ENCODE measurements at regions not wholly inside any gene's neighbourhood (a gene's known extent, or its start where the extent isn't known, plus 50 kb on each side); places are given as distances from the start of the nearest gene placed in this dataset.
"Not testable (repeated sequence)": the region's sequence is repeated elsewhere in the genome, so short reads cannot be mapped to it uniquely, and the experiment has no call there.

DNA sequence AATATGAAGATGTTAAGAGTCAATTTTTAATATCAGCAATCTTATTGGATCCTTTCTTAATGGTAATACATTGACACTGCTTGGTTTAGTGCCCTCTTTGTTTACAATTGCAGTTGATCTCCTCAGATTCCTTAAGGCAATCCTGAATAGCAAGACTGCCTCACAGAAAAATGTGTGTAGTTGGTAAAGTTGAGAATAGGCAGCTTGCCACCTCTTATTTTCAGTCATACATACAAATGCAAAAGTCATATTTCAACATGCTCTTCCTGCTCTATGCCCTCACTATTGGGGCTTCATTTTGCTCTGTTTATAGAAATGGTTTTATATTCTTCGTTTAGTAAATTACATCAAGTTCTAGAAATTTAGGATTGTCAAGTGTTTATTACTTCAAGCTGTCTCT, 661.1 kb upstream of the ANKRD30A start:
- intact Hi-C loops (cut with DNase I; ENCODE audit: low total_unique reads) = no loop called here
- 36 to 56% methylated on average over 1 of the region's 1 CpG for WGBS, 2 donors
- DNase-seq (ENCODE audit: low spot score in 2 of 2) = no peak
- TF ChIP-seq, protein P1, sequence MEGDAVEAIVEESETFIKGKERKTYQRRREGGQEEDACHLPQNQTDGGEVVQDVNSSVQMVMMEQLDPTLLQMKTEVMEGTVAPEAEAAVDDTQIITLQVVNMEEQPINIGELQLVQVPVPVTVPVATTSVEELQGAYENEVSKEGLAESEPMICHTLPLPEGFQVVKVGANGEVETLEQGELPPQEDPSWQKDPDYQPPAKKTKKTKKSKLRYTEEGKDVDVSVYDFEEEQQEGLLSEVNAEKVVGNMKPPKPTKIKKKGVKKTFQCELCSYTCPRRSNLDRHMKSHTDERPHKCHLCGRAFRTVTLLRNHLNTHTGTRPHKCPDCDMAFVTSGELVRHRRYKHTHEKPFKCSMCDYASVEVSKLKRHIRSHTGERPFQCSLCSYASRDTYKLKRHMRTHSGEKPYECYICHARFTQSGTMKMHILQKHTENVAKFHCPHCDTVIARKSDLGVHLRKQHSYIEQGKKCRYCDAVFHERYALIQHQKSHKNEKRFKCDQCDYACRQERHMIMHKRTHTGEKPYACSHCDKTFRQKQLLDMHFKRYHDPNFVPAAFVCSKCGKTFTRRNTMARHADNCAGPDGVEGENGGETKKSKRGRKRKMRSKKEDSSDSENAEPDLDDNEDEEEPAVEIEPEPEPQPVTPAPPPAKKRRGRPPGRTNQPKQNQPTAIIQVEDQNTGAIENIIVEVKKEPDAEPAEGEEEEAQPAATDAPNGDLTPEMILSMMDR (IDR thresholded peaks at IDR 0.05) = no peak
- no peak for TF ChIP-seq POLR2A (IDR thresholded peaks at IDR 0.05)
- no peak overlapping the region for H3K4me3 ChIP-seq (ENCODE audit: low read depth, poor library complexity, severe bottlenecking)

DNA sequence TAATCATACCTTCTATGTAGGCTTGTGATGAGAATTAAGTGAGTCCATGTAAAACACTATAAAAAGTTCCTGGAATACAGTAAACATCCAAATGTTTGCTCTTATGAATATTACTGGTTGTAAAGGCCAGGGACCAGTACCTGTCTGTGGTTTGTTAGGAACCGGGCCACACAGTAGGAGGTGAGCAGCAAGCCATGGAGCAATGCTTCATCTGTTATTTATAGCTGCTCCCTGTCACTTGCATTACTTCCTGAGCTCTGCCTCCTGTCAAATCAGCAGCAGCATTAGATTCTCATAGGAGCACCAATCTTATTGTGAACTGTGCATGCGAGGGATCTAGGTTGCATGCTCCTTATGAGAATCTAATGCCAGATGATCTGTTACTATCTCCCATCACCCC, 662.0 kb upstream of the ANKRD30A start:
- intact Hi-C loops (cut with DNase I; ENCODE audit: low total_unique reads) = no loop called here
- TF ChIP-seq POLR2A (IDR thresholded peaks at IDR 0.05) = no peak
- TF ChIP-seq, protein P1 (IDR thresholded peaks at IDR 0.05) = no peak
- no peak for DNase-seq (ENCODE audit: low spot score in 2 of 2)
- WGBS, 2 donors = 61 to 64% methylated on average over 2 of the region's 2 CpGs
- H3K4me3 ChIP-seq (ENCODE audit: low read depth, poor library complexity, severe bottlenecking) = no peak overlapping the region

DNA sequence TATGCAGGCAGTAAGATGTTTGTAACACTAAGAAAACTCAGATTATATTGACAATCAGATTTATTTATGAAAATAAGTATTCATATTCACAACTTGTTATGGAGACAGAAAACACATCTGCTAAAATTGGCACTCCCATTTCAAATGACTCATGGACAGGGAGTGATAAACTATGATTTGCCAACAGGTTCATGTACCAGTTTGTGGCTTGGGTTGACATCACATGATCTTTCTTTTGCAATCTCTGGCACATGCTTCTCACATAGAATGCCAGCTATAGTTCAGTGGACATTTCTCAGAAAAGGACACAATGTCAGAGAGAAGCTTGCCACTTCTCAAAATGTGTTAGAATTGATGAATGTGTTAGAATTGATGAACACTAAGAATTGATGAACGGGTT, 663.2 kb upstream of the ANKRD30A start:
- TF ChIP-seq, protein P1 (IDR thresholded peaks at IDR 0.05) = no peak
- no peak for TF ChIP-seq POLR2A (IDR thresholded peaks at IDR 0.05)
- 75 to 76% methylated on average over 1 of the region's 1 CpG for WGBS, 2 donors
- intact Hi-C loops (cut with DNase I; ENCODE audit: low total_unique reads) = no loop called here
- no peak overlapping the region for H3K4me3 ChIP-seq (ENCODE audit: low read depth, poor library complexity, severe bottlenecking)
- peak in 1 of 2 donors; percentile 63 for DNase-seq (ENCODE audit: low spot score in 2 of 2)

DNA sequence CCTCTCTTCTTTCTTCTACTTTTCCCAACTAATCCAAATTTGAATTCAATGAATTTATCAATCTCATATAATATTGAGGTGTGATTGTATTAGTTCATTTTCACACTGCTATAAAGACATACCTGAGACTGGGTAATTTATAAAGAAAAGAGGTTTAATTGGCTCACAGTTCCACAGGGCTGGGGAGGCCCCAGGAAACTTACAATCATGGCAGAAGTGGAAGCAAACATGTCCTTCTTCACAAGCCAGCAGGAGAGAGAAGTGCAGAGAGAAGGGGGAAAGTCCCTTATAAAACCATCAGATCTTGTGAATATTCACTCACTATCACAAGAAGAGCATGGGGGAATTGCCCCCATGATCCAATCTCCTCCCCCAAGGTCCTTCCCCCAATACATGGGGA, 667.0 kb upstream of the ANKRD30A start:
- intact Hi-C loops (cut with DNase I; ENCODE audit: low total_unique reads); H3K4me3 ChIP-seq (ENCODE audit: low read depth, poor library complexity, severe bottlenecking); DNase-seq (ENCODE audit: low spot score in 2 of 2): not testable (repeated sequence)

DNA sequence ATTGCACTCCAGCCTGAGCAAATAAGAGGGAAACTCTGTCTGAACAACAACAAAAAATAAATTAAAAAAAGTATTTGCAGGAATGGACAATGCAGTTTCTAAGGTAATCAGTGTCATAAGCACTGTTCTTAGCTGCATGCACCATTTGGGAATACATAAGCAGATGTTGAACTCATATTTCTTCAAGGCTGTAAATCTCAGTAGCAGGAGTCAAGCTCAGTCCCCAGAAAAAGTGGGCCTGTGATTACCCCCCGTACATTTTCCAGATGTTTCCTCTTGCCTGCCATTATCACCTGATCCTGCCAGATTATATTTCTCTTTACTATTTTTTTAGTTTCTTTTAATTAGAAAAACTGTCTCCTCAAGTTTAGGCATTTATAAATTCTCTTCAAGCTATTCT, 667.6 kb upstream of the ANKRD30A start:
- TF ChIP-seq, protein P1 (IDR thresholded peaks at IDR 0.05) = no peak
- intact Hi-C loops (cut with DNase I; ENCODE audit: low total_unique reads) = no loop called here
- 41 to 50% methylated on average over 1 of the region's 1 CpG for WGBS, 2 donors
- no peak for DNase-seq (ENCODE audit: low spot score in 2 of 2)
- H3K4me3 ChIP-seq (ENCODE audit: low read depth, poor library complexity, severe bottlenecking) = no peak overlapping the region

DNA sequence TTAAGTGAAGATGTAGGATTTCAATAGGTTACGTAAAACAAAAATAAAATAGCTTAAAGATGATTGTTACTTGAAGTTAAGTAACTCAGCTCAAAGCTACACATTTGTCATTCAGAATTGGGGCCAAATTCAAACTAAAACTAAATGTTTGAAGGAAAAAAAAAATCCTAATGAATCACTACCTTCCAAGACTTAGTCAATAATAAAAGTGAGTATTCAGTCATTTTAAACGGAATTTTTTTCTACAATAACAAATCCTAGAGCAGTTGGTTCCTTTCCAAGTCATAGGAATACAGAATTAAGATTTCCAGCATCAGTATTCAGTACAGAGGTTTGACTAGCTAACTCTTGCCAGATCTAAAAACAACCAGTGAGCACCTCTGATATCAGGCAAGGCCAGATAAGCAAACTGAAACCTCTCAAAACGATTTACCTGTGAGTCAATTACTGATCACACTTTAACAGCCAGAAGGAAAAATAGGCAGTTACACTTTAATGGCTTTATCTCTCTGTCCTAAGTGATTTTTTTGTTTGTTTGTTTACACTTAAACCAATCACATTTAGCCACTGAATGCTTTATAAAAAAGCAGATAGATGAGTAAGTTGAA, 669.8 kb upstream of the ANKRD30A start:
- WGBS, 2 donors = 34 to 40% methylated on average over 3 of the region's 3 CpGs

More for the DNA sequence above, 669.8 kb upstream of the ANKRD30A start:
- DNase-seq (ENCODE audit: low spot score in 2 of 2) = no peak
- intact Hi-C loops (cut with DNase I; ENCODE audit: low total_unique reads) = no loop called here
- no peak overlapping the region for H3K4me3 ChIP-seq (ENCODE audit: low read depth, poor library complexity, severe bottlenecking)
- TF ChIP-seq, protein P1 (IDR thresholded peaks at IDR 0.05) = no peak
- no peak for TF ChIP-seq POLR2A (IDR thresholded peaks at IDR 0.05)

Measured in lower leg skin (tissue), 4 donors.